ENCODE measurements at regions not wholly inside any gene's neighbourhood (a gene's known extent, or its start where the extent isn't known, plus 50 kb on each side); places are given as distances from the start of the nearest gene placed in this dataset.

- TF ChIP-seq GATA2 (IDR thresholded peaks at IDR 0.05; ENCODE audit: low read depth, low read length), result no peak
- TF ChIP-seq GATA3 (IDR thresholded peaks at IDR 0.05; ENCODE audit: low read depth, low read length), result no peak
These were observed 326.7 kb downstream of the BCKDHB start for GRCh38 chr6:80433010-80433672.

- no peak for TF ChIP-seq GATA2 (IDR thresholded peaks at IDR 0.05; ENCODE audit: low read depth, low read length)
- no peak for TF ChIP-seq GATA3 (IDR thresholded peaks at IDR 0.05; ENCODE audit: low read depth, low read length)
These were observed 318.8 kb downstream of the BCKDHB start for GRCh38 chr6:80425089-80425823.

- no peak for TF ChIP-seq GATA2 (IDR thresholded peaks at IDR 0.05; ENCODE audit: low read depth, low read length)
- TF ChIP-seq GATA3 (IDR thresholded peaks at IDR 0.05; ENCODE audit: low read depth, low read length), result no peak
These were observed 305.0 kb downstream of the BCKDHB start for GRCh38 chr6:80411486-80411885.

- TF ChIP-seq GATA2 (IDR thresholded peaks at IDR 0.05; ENCODE audit: low read depth, low read length), result no peak
- no peak for TF ChIP-seq GATA3 (IDR thresholded peaks at IDR 0.05; ENCODE audit: low read depth, low read length)
These were observed 298.4 kb downstream of the BCKDHB start for GRCh38 chr6:80404889-80405288.

- TF ChIP-seq GATA2 (IDR thresholded peaks at IDR 0.05; ENCODE audit: low read depth, low read length), result no peak
- TF ChIP-seq GATA3 (IDR thresholded peaks at IDR 0.05; ENCODE audit: low read depth, low read length), result no peak
These were observed 296.9 kb downstream of the BCKDHB start for GRCh38 chr6:80403365-80403764.

GRCh38 chr6:80402266-80402665 lies 295.8 kb downstream of the BCKDHB start:
- no peak for TF ChIP-seq GATA3 (IDR thresholded peaks at IDR 0.05; ENCODE audit: low read depth, low read length)
- no peak for TF ChIP-seq GATA2 (IDR thresholded peaks at IDR 0.05; ENCODE audit: low read depth, low read length)
